ENCODE measurements at regions not wholly inside any gene's neighbourhood (a gene's known extent, or its start where the extent isn't known, plus 50 kb on each side); places are given as distances from the start of the nearest gene placed in this dataset.
A peak's percentile ranks its signal among the peaks of the same experiment; 100 is the strongest.

DNA sequence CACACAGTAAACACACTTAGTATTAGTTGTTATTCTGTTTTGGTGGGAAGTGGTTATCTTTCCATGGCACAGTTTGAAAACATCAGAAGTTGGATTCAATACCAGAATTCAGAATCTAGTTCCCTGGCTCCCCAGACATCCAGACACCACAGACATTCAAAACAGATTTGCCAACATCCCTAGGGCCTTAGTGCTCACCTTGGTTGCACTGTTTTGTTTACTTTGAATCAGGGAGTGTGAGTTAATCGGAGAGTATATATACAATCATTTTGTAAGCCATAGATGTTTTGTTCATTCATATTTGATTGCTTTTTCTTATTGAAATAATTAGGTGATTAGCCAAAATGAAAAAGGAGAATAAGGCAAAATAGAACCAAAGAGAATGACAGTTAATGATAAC, 324.7 kb upstream of the CLNK start (continued):
- TF ChIP-seq, protein P1, sequence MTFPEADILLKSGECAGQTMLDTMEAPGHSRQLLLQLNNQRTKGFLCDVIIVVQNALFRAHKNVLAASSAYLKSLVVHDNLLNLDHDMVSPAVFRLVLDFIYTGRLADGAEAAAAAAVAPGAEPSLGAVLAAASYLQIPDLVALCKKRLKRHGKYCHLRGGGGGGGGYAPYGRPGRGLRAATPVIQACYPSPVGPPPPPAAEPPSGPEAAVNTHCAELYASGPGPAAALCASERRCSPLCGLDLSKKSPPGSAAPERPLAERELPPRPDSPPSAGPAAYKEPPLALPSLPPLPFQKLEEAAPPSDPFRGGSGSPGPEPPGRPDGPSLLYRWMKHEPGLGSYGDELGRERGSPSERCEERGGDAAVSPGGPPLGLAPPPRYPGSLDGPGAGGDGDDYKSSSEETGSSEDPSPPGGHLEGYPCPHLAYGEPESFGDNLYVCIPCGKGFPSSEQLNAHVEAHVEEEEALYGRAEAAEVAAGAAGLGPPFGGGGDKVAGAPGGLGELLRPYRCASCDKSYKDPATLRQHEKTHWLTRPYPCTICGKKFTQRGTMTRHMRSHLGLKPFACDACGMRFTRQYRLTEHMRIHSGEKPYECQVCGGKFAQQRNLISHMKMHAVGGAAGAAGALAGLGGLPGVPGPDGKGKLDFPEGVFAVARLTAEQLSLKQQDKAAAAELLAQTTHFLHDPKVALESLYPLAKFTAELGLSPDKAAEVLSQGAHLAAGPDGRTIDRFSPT (tag by site-specific recombination; IDR thresholded peaks at IDR 0.05), result no peak
- TF ChIP-seq ZNF132 (tag by site-specific recombination; IDR thresholded peaks at IDR 0.05; ENCODE audit: borderline replicate concordance) (no peak), ZNF214 (tag by site-specific recombination; IDR thresholded peaks at IDR 0.05; ENCODE audit: borderline replicate concordance) (no peak), ZNF324 (tag by site-specific recombination; IDR thresholded peaks at IDR 0.05) (no peak), BCL11A (tag by site-specific recombination; IDR thresholded peaks at IDR 0.05; ENCODE audit: low read depth) (no peak)

DNA sequence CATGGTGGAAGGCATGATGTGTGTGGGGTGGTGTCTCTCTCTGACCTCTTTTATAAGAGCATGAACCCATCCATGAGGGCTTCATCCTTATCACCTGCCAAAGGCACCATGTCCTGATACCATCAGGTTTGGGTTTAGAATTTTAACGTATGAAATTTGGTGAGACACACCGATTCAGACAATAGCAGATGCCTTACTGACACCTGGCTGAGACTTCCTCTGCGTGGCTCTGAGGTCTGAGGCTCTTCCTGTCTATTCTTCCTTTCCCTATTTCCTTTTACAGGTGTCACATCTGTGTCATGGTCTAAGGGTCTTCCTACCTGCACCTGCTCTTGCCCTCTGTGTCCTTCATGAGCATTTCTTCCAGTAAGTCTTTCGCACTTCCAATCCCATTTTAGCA, 320.7 kb upstream of the CLNK start:
- Histone ChIP-seq H3K4me3 (ENCODE audit: low read depth, low read length) (no peak overlapping the region), H3K4me1 (ENCODE audit: control insufficient read depth, insufficient read depth, low read length) (no peaks in the 10 kb centered on the region), H3K36me3 (ENCODE audit: control insufficient read depth in 2 of 2, insufficient read depth in 1 of 2, low read length in 2 of 2) (no peaks in the 10 kb centered on the region), H3K27ac (ENCODE audit: extremely low read depth, low read depth, low read length) (no peak overlapping the region), H3K9me3 (ENCODE audit: control insufficient read depth, insufficient read depth, low read depth, low read length) (no peaks in the 10 kb centered on the region)
- ChIA-PET POLR2A (no interaction called here), CTCF (no interaction called here)
- TF ChIP-seq ZNF24 (tag by site-specific recombination; IDR thresholded peaks at IDR 0.05) (no peak), ZFP41 (tag by site-specific recombination; IDR thresholded peaks at IDR 0.05; ENCODE audit: borderline replicate concordance) (no peak), ZBTB20 (tag by site-specific recombination; IDR thresholded peaks at IDR 0.05) (no peak), ZNF585B (tag by site-specific recombination; IDR thresholded peaks at IDR 0.05) (no peak), ZNF701 (tag by site-specific recombination; IDR thresholded peaks at IDR 0.05) (no peak)
- TF ChIP-seq, protein P2, sequence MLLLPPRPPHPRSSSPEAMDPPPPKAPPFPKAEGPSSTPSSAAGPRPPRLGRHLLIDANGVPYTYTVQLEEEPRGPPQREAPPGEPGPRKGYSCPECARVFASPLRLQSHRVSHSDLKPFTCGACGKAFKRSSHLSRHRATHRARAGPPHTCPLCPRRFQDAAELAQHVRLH (tag by site-specific recombination; IDR thresholded peaks at IDR 0.05), result no peak
- TF ChIP-seq, protein P3, sequence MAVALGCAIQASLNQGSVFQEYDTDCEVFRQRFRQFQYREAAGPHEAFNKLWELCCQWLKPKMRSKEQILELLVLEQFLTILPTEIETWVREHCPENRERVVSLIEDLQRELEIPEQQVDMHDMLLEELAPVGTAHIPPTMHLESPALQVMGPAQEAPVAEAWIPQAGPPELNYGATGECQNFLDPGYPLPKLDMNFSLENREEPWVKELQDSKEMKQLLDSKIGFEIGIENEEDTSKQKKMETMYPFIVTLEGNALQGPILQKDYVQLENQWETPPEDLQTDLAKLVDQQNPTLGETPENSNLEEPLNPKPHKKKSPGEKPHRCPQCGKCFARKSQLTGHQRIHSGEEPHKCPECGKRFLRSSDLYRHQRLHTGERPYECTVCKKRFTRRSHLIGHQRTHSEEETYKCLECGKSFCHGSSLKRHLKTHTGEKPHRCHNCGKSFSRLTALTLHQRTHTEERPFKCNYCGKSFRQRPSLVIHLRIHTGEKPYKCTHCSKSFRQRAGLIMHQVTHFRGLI (tag by site-specific recombination; IDR thresholded peaks at IDR 0.05), result no peak
- TF ChIP-seq, protein P4, sequence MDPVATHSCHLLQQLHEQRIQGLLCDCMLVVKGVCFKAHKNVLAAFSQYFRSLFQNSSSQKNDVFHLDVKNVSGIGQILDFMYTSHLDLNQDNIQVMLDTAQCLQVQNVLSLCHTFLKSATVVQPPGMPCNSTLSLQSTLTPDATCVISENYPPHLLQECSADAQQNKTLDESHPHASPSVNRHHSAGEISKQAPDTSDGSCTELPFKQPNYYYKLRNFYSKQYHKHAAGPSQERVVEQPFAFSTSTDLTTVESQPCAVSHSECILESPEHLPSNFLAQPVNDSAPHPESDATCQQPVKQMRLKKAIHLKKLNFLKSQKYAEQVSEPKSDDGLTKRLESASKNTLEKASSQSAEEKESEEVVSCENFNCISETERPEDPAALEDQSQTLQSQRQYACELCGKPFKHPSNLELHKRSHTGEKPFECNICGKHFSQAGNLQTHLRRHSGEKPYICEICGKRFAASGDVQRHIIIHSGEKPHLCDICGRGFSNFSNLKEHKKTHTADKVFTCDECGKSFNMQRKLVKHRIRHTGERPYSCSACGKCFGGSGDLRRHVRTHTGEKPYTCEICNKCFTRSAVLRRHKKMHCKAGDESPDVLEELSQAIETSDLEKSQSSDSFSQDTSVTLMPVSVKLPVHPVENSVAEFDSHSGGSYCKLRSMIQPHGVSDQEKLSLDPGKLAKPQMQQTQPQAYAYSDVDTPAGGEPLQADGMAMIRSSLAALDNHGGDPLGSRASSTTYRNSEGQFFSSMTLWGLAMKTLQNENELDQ (tag by site-specific recombination; IDR thresholded peaks at IDR 0.05; ENCODE audit: low read depth), result no peak

DNA sequence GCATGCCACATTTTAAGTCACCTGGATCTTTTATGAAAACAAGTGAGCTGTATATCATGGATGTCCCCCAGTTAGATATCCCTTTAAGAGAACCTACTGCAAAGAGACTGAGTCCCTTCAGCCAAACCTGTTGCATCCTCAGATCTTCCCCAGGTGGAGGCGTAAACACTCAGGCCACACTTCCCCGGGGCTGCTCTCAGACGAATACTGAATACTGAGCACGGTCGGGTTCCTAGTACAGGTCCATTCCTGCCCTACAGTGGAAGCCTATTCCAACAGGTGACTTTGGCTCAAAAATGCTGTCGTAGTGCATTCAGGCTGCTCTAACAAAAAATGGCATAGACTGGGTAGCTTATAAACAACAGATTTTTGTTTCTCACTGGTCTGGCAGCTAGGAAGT, 320.2 kb upstream of the CLNK start:
- ChIA-PET CTCF (no interaction called here), POLR2A (no interaction called here)
- Histone ChIP-seq H3K4me3 (ENCODE audit: low read depth, low read length) (no peak overlapping the region), H3K27ac (ENCODE audit: extremely low read depth, low read depth, low read length) (no peak overlapping the region), H3K4me1 (ENCODE audit: control insufficient read depth, insufficient read depth, low read length) (no peaks in the 10 kb centered on the region), H3K9me3 (ENCODE audit: control insufficient read depth, insufficient read depth, low read depth, low read length) (no peaks in the 10 kb centered on the region), H3K36me3 (ENCODE audit: control insufficient read depth in 2 of 2, insufficient read depth in 1 of 2, low read length in 2 of 2) (no peaks in the 10 kb centered on the region)
- TF ChIP-seq ZNF558 (tag by site-specific recombination; IDR thresholded peaks at IDR 0.05), result no peak
- peak; percentile 65 for TF ChIP-seq SCRT2 (tag by site-specific recombination; IDR thresholded peaks at IDR 0.05)
- no peak for TF ChIP-seq ZNF610 (tag by site-specific recombination; IDR thresholded peaks at IDR 0.05; ENCODE audit: borderline replicate concordance)
- TF ChIP-seq ZNF112 (tag by site-specific recombination; IDR thresholded peaks at IDR 0.05), result no peak
